ENCODE measurements at regions not wholly inside any gene's neighbourhood (a gene's known extent, or its start where the extent isn't known, plus 50 kb on each side); places are given as distances from the start of the nearest gene placed in this dataset.

DNA sequence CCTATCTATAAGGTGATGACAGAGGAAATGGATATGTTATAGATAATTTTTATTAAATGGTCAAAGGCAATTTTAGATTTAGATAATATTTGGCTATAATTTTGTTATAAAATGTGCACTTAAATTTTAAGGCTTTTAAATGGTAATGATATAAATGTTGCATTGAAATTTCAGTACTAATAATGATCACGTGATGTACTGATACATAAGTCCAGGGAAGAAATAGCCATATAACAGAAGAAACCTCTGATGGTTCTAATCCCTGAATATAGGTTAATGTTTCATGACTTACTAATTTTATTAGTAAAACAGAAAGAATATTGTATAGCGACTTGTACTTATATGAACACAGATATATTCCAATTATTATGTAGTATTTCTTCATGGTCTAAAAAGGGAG is 211.9 kb downstream of the SOCS6 start:
- DNase-seq (ENCODE audit: low read depth) = no peak

GRCh38 chr18:70499218-70499691 is 210.4 kb downstream of the SOCS6 start:
- DNase-seq (ENCODE audit: low read depth) = no peak

GRCh38 chr18:70496353-70497294 is 207.8 kb downstream of the SOCS6 start:
- no peak for DNase-seq (ENCODE audit: low read depth)

- DNase-seq (ENCODE audit: low read depth) = no peak
Measured at GRCh38 chr18:70494524-70494923, 205.7 kb downstream of the SOCS6 start.

DNA sequence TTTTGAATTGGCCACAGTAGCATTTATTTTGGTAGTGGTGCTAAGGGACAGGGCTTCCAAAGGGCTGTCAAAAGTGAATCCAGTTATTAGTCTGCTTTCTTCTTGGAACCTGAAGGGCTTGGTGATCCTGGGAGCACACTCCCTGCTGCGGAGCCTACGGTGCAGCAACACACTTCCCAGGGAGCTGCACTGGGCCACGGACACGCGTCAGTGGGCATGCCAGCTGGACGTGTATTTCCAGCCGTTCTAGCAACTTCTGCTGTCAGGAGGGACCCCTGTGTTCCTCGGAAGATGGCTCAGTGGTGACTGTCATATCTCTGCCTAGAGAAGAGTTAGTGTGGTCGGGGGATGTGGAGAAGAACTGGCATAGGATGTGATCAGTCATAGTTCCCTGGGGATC is 204.6 kb downstream of the SOCS6 start:
- DNase-seq (ENCODE audit: low read depth) = no peak

DNA sequence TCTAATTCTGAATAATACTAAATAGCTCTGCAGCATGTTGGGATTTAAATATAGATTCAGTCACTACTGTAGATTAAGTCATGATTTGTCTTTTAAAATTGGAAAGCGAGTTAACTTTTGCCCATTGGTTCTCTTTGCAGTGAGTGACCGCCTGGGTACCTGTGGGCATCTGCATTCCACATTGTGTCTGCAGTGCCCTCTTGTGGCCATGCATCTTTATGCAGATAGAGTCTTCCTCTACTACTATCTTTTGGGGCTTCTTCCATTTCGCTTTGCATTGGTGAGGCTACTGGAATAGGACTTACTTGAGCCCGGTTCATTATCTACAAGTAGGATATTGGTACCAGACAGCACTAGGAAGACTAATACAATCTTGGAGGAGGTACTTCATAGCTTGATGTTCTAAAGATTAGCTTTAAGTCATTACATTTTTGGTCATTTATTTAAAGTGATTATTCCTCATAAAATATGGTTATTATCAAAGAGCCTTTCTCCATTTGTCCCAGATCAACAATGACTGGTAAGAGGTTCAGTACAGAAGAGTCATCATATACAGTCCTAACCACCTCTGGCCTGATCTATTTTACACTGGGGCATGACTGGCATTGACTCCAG is 203.0 kb downstream of the SOCS6 start:
- DNase-seq (ENCODE audit: low read depth) = peak; percentile 7

DNA sequence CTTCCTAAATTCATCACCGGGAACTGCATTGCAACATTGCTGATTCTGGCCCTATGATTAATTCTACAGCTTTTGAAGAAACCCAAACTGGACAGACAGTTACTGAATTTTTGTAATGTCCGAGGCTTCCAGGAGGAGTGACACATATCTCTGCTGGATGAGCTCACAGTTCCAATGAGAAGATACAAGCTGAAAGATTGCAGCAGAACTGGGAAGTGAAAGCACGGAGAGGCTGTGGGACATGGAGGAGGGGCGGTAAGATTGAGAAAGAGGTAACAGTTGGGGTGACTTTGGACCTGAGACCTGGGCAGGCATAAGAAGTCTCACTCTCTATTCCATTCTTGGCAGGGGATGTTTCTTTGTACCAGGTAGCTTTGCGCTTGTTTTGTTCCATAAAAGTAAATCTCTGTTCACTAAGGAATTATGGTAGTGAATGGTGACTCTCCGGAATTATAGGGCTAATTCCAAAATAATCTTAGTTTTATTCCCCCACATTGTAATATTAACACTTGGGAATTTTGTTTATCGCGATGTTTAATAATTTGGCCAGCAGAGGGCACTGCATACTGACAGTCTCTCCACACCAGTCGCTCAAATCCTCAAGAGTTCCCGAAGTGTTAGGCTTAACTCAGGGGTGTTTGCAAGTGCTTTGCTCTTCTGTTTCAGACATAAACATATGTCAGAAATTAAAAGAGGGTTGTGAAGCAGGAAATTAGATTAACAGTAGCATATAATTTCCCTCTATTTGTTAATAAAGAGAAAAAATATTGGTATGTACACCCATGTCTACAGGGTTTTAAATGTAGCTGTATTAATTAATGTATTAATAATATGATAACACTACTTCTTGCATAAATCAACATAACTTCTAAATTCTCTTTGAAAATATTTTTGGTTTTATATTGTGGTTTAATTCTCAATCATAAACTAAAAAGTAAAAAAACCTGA is 201.4 kb downstream of the SOCS6 start:
- no peak for DNase-seq (ENCODE audit: low read depth)

GRCh38 chr18:70489571-70489970 is 200.7 kb downstream of the SOCS6 start:
- no peak for DNase-seq (ENCODE audit: low read depth)

GRCh38 chr18:70469916-70470315 is 181.1 kb downstream of the SOCS6 start:
- DNase-seq (ENCODE audit: low read depth) = no peak

DNA sequence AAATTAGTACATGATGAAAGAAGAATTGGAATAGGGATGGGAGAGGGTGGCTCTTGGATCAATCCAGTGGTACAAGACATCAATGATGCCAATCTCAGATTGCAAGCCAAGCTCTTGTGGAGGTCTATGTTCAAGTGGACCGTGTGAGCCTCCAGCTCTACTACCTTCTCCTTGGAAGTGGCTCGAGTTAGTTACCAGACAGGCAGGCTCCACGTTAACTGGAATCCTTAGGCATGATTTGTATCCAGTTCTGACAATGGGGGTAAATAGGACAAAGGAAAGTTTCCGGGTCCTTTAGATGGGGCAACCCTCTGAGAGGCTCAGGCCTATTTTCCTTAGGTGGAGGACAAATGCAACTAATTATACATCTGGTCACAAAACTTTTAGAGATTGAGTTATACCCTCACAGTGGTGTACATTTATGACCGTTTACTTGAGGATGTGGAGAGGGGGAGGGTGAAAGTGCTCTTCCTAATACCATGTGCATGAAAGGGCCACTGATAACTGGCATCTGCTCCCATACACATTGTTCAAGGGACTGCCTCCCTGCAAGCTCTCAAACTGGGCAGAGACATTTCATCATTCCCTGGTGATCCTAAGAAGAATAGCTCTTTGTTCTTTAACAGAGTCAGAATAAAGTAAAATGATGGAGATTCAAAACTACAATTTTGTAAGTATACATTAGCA is 180.2 kb downstream of the SOCS6 start:
- no peak for DNase-seq (ENCODE audit: low read depth)

DNA sequence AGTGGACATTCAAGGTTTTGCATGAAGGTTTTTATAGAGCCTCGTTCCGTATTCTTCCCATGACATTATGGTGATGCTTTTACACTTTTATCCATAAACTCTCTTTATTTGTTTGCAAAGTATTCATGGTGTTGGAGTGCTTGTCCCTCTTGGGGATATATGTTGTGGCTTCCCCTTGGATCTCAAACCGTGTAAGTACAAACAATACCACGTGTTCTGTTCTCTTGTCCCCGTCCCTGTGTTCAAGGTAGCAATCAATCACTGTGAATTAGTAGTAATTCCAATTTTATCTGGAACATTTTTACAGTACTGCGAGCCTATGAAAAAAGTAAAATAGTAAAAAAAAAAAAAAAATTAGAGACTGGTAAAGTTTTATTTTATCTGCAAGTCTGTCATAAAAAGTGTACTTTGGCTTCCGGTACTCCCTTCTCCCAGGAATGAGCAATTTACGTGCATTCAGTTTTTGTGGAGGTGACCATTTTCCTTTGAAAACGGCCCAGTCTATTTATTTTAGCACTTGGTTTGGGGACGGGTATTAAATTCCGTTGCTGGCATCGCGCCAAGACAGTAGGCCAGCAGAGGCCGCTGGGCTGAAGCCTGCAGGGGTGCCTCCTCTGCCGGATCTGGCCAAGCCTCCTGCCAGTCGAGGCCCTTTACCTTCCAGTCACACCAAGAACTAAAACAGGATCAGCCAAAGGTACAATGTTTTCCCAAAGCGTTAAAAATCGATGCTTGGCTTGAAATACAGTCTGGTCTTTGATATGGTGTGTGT is 175.7 kb downstream of the SOCS6 start:
- no peak for DNase-seq (ENCODE audit: low read depth)

DNA sequence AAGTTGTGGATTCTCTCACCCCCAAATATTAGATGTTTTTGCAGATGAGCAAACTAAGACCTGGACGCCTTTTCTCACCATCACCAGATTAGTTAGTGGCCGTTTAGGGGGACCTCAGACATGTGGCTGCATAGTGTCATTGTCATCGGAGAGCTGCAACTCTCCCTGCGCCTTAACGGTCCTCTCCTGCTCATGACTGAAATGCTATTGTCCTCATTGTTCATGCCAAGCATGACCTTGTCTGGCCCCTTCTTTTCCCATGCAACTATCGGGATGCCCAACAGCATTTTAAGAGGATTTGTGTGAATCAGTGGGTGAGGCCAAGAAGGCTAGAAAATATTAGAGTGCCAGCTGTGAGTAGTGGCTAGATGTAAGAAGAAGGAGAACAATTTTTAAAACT is 174.2 kb downstream of the SOCS6 start:
- no peak for DNase-seq (ENCODE audit: low read depth)

GRCh38 chr18:70462078-70462439 is 173.2 kb downstream of the SOCS6 start:
- no peak for DNase-seq (ENCODE audit: low read depth)

DNA sequence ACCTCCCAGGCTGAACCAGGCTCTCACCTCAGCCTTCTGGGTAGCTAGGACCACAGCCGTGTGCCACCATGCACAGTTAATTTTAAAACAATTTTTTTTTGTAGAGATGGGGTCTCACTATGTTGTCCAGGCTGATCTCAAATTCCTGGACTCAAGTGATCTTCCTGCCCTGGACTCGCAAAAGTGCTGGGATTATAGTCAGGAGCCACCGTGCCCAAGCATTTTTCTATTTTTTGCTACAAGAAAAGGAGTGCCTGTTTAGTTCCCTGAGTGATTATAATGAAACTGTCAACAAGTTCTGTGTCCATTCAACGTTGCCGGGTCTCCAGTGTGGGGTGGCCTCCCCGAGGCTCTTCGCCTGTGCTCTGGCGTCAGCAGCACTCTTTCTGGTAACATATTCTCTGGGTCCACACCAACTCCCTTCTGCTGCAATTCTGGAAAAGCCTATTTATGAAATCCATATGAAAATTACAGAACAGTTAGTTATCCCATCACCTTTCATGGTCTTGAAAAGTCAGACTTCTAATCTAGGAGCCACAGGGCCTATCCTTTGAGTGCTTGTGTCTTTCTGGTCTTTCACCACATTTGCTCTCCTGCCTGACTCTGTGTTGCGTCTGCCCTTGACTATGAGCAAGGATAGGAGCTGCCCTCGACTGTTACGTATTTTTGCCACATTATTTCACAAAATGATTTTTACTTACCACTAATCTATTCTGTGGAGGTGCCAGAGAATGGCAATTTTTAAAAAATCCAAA is 172.7 kb downstream of the SOCS6 start:
- DNase-seq (ENCODE audit: low read depth) = no peak

DNA sequence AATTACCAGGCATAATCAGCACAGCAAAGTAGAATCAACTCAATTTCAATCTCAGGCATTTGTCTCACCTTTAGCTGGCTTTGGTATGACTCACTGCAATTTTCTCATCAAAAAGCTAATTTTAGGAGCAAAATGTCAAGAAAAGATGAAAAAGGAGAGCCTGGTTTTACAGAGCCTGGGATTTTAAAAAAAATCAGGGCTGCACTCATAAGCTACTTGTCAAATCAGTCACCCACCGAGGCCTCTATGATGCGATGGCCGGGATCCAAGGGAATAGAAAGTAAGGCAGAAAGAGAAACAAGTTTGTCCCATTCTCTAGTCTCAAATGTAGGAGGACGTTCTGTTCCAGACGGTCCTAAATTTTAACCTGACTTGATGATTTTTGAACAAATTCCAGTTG is 170.9 kb downstream of the SOCS6 start:
- no peak for DNase-seq (ENCODE audit: low read depth)

DNA sequence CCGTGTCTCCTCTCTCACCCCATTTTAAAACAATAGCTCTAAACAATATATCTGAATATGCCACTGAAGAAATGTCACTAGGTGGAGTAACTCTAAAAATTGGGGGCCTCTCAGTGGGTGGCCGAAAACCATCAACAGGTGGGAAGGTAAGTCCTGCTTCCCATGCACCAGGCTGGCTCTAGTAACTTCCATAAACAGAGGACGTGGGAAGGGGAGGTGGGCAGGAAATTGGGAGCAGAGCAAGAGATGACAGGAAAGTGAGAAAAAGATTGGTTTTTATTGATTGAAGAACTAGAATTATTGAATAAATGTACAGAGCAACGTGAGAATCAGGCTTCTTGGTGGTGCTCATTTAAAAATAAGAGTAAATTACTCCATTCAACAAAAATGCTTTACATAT is 170.4 kb downstream of the SOCS6 start:
- DNase-seq (ENCODE audit: low read depth) = no peak

DNA sequence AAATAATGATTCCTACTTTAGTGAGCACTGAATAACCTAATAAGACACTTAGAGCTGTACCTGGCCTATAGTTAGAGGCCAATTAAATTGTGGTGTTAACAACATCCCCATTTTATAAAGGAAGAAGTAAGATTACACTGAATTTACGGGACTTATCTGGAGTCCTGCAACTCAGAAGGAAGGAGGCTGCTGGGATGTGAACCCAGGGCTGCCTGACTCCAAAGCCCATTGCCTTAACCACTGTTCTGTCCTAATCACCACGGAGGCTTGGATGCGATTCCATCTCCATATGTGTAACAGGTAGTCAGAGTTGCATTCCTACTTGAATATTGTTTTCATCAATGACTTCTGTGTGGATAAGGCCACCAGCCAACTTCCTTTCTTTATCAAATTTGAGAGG is 168.9 kb downstream of the SOCS6 start:
- no peak for DNase-seq (ENCODE audit: low read depth)

DNA sequence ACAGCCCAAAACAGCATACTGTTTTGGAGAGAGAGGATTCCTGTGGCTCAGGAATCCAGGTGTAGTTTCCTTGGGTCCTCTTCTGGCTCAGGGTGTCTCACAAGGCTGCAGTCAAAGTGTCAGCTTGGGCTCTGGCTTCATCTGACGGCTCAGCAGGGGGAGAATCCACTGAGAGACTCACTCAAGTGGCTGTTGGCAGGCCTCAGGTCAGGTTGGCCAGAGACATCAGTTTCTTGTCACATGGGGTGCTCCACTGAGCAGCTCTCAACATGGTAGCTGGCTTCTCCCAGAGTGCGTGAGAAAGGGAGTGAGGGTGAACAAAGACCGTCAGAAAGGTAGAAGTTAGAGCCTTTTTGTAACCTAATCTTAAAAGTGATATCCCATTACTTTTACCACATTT is 168.4 kb downstream of the SOCS6 start:
- DNase-seq (ENCODE audit: low read depth) = no peak

DNA sequence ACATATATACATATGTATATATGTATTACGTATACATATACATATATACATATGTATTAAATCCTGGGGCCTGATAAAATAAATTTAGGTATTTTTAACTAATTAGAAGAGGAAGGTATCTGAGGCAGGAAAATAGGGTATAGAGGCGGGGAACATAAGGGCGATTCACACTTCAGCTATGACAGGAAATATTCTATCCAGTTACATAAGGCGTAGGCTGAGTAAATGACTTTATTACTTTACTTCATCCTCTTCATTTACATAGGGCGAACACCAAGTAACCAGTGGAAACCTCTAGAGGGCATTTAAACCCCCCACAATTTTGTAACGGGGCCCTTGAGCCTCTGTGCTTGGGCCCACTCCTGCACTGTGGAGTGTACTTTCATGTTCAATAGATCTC is 167.5 kb downstream of the SOCS6 start:
- DNase-seq (ENCODE audit: low read depth) = no peak

- DNase-seq (ENCODE audit: low read depth) = no peak
Measured at GRCh38 chr18:70455731-70456130, 166.9 kb downstream of the SOCS6 start.
